GM19455 (cell line): ENCODE measurements at regions not wholly inside any gene's neighbourhood (a gene's known extent, or its start where the extent isn't known, plus 50 kb on each side); places are given as distances from the start of the nearest gene placed in this dataset.

ENCODE experiments used
- ATAC-seq: cut with Tn5 transposase; IDR thresholded peaks from one replicate; pipeline ENCODE4 v1.9.1; 2021; ENCODE audit not compliant: unreplicated experiment

- no peak for ATAC-seq
Observed at GRCh38 chrX:148448686-148449085, 51.7 kb upstream of the AFF2 start.
